Kidney (tissue), 13 donors: ENCODE measurements at regions not wholly inside any gene's neighbourhood (a gene's known extent, or its start where the extent isn't known, plus 50 kb on each side); places are given as distances from the start of the nearest gene placed in this dataset.

ENCODE experiments used
- DNase-seq, 5 donors: peaks; one replicate each; pipeline ENCODE4 v3.0.0-alpha.2; 2013 to 2020
- FAIRE-seq: peaks from 2 replicates; lab custom pipeline; 2012; peaks lifted over from hg19 to GRCh38; lab: Jason Lieb, UNC
- H3K27ac ChIP-seq, 2 donors: one replicate each; pipeline ENCODE4 v1.7.0; 2013; ENCODE audit warnings: low read depth in 2 of 2, low read length in 2 of 2, inconsistent platforms in 1 of 2
- H3K27me3 ChIP-seq: one replicate; pipeline ENCODE4 v1.7.1; 2013; ENCODE audit warnings: low read length, inconsistent platforms; ENCODE audit not compliant: control insufficient read depth, insufficient read depth
- H3K36me3 ChIP-seq, 3 donors: one replicate each; pipeline versions ENCODE4 v1.7.0 to v1.7.1; 2013; ENCODE audit warnings: low read length in 3 of 3, control low read depth in 1 of 3, inconsistent platforms in 1 of 3; ENCODE audit not compliant: insufficient read depth in 3 of 3, control insufficient read depth in 2 of 3
- H3K4me1 ChIP-seq, 3 donors: one replicate each; pipeline versions ENCODE4 v1.7.0 to v1.7.1; 2013; ENCODE audit warnings: low read length in 3 of 3, inconsistent platforms in 1 of 3, low read depth in 1 of 3; ENCODE audit not compliant: control insufficient read depth in 2 of 3, insufficient read depth in 2 of 3
- H3K4me3 ChIP-seq, 3 donors: one replicate each; pipeline versions ENCODE4 v1.7.0 to v1.8.1; 2013; ENCODE audit warnings: low read length in 3 of 3, control low read depth in 1 of 3, inconsistent platforms in 1 of 3
- H3K9ac ChIP-seq, 3 donors: one replicate each; pipeline versions ENCODE4 v1.7.0 to v1.7.1; 2013; ENCODE audit warnings: low read length in 3 of 3, control low read depth in 1 of 3, inconsistent platforms in 1 of 3
- H3K9me3 ChIP-seq, 3 donors: one replicate each; pipeline versions ENCODE4 v1.7.0 to v1.7.1; 2013; ENCODE audit warnings: low read length in 3 of 3, control low read depth in 1 of 3, inconsistent platforms in 1 of 3; ENCODE audit not compliant: control insufficient read depth in 2 of 3, insufficient read depth in 1 of 3
- CTCF ChIP-seq: IDR thresholded peaks from 3 replicates; pipeline ENCODE4 v1.5.1; 2012; ENCODE audit warnings: mild to moderate bottlenecking, moderate library complexity, borderline replicate concordance; ENCODE audit not compliant: insufficient read depth; ENCODE audit errors: extremely low read depth
- intact Hi-C: fragments of 100-400 bp; cut with DNase I; formaldehyde crosslinking; loops from one replicate; pipeline ENCODE4 v1.11.1; 2022
- donor health status: control.
- donor health status: control.
- donor health status: control.
- donor health status: control.
- donor health status: control.
- donor health status: DM: yes; HTN: yes; CAD: no.
- donor health status: Normal renal cell carcinoma (clear cell type).

- intact Hi-C loops, result no loop called here
- Histone ChIP-seq H3K9ac (no peak overlapping the region), H3K27ac (no peak overlapping the region), H3K36me3 (no peaks in the 10 kb centered on the region), H3K4me3 (no peak overlapping the region), H3K4me1 (no peaks in the 10 kb centered on the region), H3K27me3 (no peaks in the 10 kb centered on the region), H3K9me3 (no peaks in the 10 kb centered on the region)
- TF ChIP-seq CTCF, result no peak
- FAIRE-seq (no peak), DNase-seq (no peak)
These were observed 50.7 kb upstream of the ITGB8 start for GRCh38 chr7:20279979-20280378.

DNA sequence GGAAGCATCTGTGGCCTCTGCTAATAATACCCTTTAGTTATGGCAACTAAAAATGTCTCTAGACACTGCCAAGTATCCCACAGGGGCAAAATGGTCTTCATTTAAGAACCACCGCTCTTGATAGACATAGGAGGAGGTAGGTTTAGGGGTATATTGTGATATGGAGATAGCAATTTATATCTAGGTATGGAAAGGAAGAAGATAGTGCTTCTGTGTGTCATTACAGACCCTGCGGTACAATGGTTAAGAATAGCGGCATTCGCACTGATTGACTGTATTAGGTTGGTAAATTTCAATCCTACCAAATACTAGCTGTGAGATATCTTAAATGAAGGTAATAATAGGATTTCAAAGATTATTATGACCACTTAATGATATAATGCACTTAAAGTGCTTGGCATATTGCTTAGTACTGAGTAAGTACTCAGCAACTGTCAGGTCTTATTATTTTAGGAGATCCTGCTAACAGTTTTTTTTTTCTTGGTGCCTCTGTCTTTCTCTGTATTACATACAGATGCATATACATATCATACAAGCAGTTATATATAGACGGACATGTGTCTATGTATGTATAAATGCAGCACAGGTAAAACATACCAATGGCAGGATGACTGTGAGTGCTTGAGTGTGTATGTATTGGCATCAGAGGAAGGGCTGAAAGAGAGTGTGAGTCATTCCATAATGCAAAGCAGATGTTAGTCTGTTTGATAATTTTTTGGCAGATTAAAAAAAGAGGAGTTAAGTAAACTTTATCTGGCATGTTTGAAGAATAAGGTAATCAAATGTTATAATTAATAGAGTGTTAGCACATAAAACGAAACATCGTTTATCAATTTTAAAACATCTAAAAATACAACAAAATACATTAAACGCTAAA is 50.0 kb upstream of the ITGB8 start:
- FAIRE-seq (no peak), DNase-seq (no peak)
- Histone ChIP-seq H3K36me3 (no peaks in the 10 kb centered on the region), H3K4me3 (no peak overlapping the region), H3K27ac (no peak overlapping the region), H3K9me3 (no peaks in the 10 kb centered on the region), H3K4me1 (no peaks in the 10 kb centered on the region), H3K27me3 (no peaks in the 10 kb centered on the region), H3K9ac (no peak overlapping the region)
- no peak for TF ChIP-seq CTCF
- intact Hi-C loops, result no loop called here
